IMR-90 (cell line): ENCODE measurements at regions not wholly inside any gene's neighbourhood (a gene's known extent, or its start where the extent isn't known, plus 50 kb on each side); places are given as distances from the start of the nearest gene placed in this dataset.

Source experiments
- BHLHE40 ChIP-seq: fragments of 150-350 bp; IDR thresholded peaks from 2 replicates; pipeline ENCODE4 v1.6.1; 2016; ENCODE audit warnings: mild to moderate bottlenecking, low read depth, low read length
- CEBPB ChIP-seq: IDR thresholded peaks from 2 replicates; pipeline ENCODE4 v1.6.1; 2012; ENCODE audit warnings: low read depth, low read length, improper control_type of control experiment
- CTCF ChIP-seq: conservative IDR thresholded peaks from 2 replicates; pipeline ENCODE4 v1.5.1; 2012; ENCODE audit warnings: mild to moderate bottlenecking, low read depth, low read length, improper control_type of control experiment
- FOS ChIP-seq: fragments of 150-350 bp; IDR thresholded peaks from 2 replicates; pipeline ENCODE4 v1.6.1; 2016; ENCODE audit warnings: low read depth, low read length
- MAFK ChIP-seq: IDR thresholded peaks from 2 replicates; pipeline ENCODE4 v1.6.1; 2012; ENCODE audit warnings: low read depth, low read length, improper control_type of control experiment
- MAZ ChIP-seq: IDR thresholded peaks from 2 replicates; pipeline ENCODE4 v1.6.1; 2012; ENCODE audit warnings: low read depth, mild to moderate bottlenecking, low read length, improper control_type of control experiment, moderate library complexity, borderline replicate concordance
- MXI1 ChIP-seq: IDR thresholded peaks from 2 replicates; pipeline ENCODE4 v1.6.1; 2012; ENCODE audit warnings: low read depth, mild to moderate bottlenecking, low read length, moderate library complexity, borderline replicate concordance
- NFE2L2 ChIP-seq: fragments of 150-350 bp; IDR thresholded peaks from 2 replicates; pipeline ENCODE4 v1.6.1; 2016; ENCODE audit warnings: low read depth, mild to moderate bottlenecking, low read length
- POLR2A ChIP-seq: IDR thresholded peaks from 2 replicates; pipeline ENCODE4 v1.6.1; 2012; ENCODE audit warnings: mild to moderate bottlenecking, low read depth, low read length
- RFX5 ChIP-seq: IDR thresholded peaks from 2 replicates; pipeline ENCODE4 v1.8.0; 2012; ENCODE audit warnings: low read depth, mild to moderate bottlenecking, low read length, moderate library complexity
- SMC3 ChIP-seq: fragments of 150-350 bp; IDR thresholded peaks from 2 replicates; pipeline ENCODE4 v1.6.1; 2016; ENCODE audit warnings: low read depth, mild to moderate bottlenecking, antibody characterized with exemption, low read length, moderate library complexity

DNA sequence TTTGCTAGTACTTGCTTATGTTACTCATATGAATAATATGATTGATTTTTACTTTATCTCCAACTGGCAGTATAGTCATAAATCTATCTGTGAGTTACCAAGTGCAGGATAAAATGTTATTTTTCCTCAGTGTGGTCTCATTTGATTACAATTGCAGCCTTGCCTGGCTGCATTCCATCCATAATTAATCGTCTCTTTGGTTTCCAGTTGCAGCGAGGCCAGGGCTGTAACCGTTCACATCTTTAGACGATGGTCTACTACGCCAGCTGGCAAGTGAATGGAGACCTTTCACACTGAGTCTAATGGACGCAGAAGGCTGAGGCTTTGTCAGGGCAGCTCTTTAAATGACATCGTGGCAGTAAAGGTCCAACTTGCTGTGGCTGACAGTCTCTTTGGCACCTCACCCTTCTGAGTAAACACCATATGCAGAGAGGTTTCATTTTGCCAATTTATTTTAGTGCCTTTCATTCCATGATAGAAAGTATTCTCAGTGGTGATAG lies 84.0 kb downstream of the ARL4A start:
- TF ChIP-seq POLR2A = no peak
- no peak for TF ChIP-seq CTCF
- no peak for TF ChIP-seq MXI1
- no peak for TF ChIP-seq FOS
- no peak for TF ChIP-seq MAZ
- no peak for TF ChIP-seq CEBPB
- no peak for TF ChIP-seq MAFK
- TF ChIP-seq BHLHE40 = no peak
- no peak for TF ChIP-seq NFE2L2
- TF ChIP-seq RFX5 = no peak
- no peak for TF ChIP-seq SMC3
